HEK293T (cell line): ENCODE measurements at regions not wholly inside any gene's neighbourhood (a gene's known extent, or its start where the extent isn't known, plus 50 kb on each side); places are given as distances from the start of the nearest gene placed in this dataset.

ENCODE experiments used
- BHLHE40 ChIP-seq: fragments of 450-650 bp; IDR thresholded peaks from 2 replicates; pipeline ENCODE4 v1.6.1; 2016; ENCODE audit warnings: mild to moderate bottlenecking, moderate library complexity, borderline replicate concordance
- CTBP1 ChIP-seq: fragments of 450-650 bp; IDR thresholded peaks from 2 replicates; pipeline ENCODE4 v1.6.1; 2016; ENCODE audit warnings: borderline replicate concordance
- ELF4 ChIP-seq: fragments of 450-650 bp; IDR thresholded peaks from 2 replicates; pipeline ENCODE4 v1.6.1; 2017; ENCODE audit warnings: antibody characterized with exemption
- FOXA1 ChIP-seq: fragments of 450-650 bp; IDR thresholded peaks from 2 replicates; pipeline ENCODE4 v1.6.1; 2016; ENCODE audit warnings: mild to moderate bottlenecking
- FOXK2 ChIP-seq: fragments of 450-650 bp; IDR thresholded peaks from 2 replicates; pipeline ENCODE4 v1.6.1; 2016; ENCODE audit warnings: mild to moderate bottlenecking
- FOXM1 ChIP-seq: fragments of 450-650 bp; IDR thresholded peaks from 2 replicates; pipeline ENCODE4 v1.6.1; 2017; ENCODE audit warnings: mild to moderate bottlenecking, borderline replicate concordance
- HDGF ChIP-seq: fragments of 450-650 bp; IDR thresholded peaks from 2 replicates; pipeline ENCODE4 v1.6.1; 2017; ENCODE audit warnings: antibody characterized with exemption, borderline replicate concordance
- L3MBTL2 ChIP-seq: fragments of 450-650 bp; conservative IDR thresholded peaks from 2 replicates; pipeline ENCODE4 v1.6.1; 2016; ENCODE audit warnings: mild to moderate bottlenecking
- LEF1 ChIP-seq: fragments of 450-650 bp; IDR thresholded peaks from 2 replicates; pipeline ENCODE4 v1.6.1; 2017; ENCODE audit warnings: mild to moderate bottlenecking, borderline replicate concordance
- SP1 ChIP-seq: fragments of 450-650 bp; IDR thresholded peaks from 2 replicates; pipeline ENCODE4 v1.6.1; 2017
- SUZ12 ChIP-seq: fragments of 450-650 bp; IDR thresholded peaks from 2 replicates; pipeline ENCODE4 v1.6.1; 2016; ENCODE audit warnings: mild to moderate bottlenecking
- TARDBP ChIP-seq: fragments of 450-650 bp; IDR thresholded peaks from 2 replicates; pipeline ENCODE4 v1.6.1; 2016

GRCh38 chr18:60292186-60292585, 80.4 kb downstream of the MC4R start:
- TF ChIP-seq SP1 (no peak), BHLHE40 (no peak), FOXA1 (no peak), LEF1 (no peak), TARDBP (no peak), SUZ12 (no peak), L3MBTL2 (no peak), FOXK2 (no peak), ELF4 (no peak), HDGF (no peak), CTBP1 (no peak), FOXM1 (no peak)
